HEK293 (cell line): ENCODE measurements at regions not wholly inside any gene's neighbourhood (a gene's known extent, or its start where the extent isn't known, plus 50 kb on each side); places are given as distances from the start of the nearest gene placed in this dataset.

Source experiments
- HOXA7 ChIP-seq: sonication (generic); formaldehyde crosslinking; IDR thresholded peaks from 2 replicates; pipeline ENCODE4 v1.8.1; 2022; ENCODE audit warnings: missing genetic modification reagents, borderline replicate concordance
- OVOL3 ChIP-seq: fragments of 450-650 bp; formaldehyde crosslinking; IDR thresholded peaks from 2 replicates; pipeline ENCODE4 v1.5.1; 2016; ENCODE audit warnings: missing biosample characterization, missing genetic modification characterization
- RBAK ChIP-seq: fragments of 450-650 bp; formaldehyde crosslinking; IDR thresholded peaks from 2 replicates; pipeline ENCODE4 v1.5.1; 2016; ENCODE audit warnings: missing biosample characterization, missing genetic modification characterization
- TCF7L2 ChIP-seq: IDR thresholded peaks from 2 replicates; pipeline ENCODE4 v1.6.1; 2011; ENCODE audit warnings: low read depth, mild to moderate bottlenecking, inconsistent platforms, low read length, moderate library complexity, borderline replicate concordance
- TRIM28 ChIP-seq: IDR thresholded peaks from 2 replicates; pipeline ENCODE4 v1.6.1; 2011; ENCODE audit warnings: low read length, control low read depth, borderline replicate concordance
- YY1 ChIP-seq: fragments of 450-650 bp; formaldehyde crosslinking; IDR thresholded peaks from 2 replicates; pipeline ENCODE4 v1.5.1; 2018; ENCODE audit warnings: missing biosample characterization, missing genetic modification characterization
- ZBTB17 ChIP-seq: fragments of 450-650 bp; formaldehyde crosslinking; IDR thresholded peaks from 2 replicates; pipeline ENCODE4 v1.5.1; 2016; ENCODE audit warnings: missing biosample characterization, missing genetic modification characterization
- ZFP41 ChIP-seq: fragments of 450-650 bp; formaldehyde crosslinking; IDR thresholded peaks from 2 replicates; pipeline ENCODE4 v1.5.1; 2016; ENCODE audit warnings: missing biosample characterization, missing genetic modification characterization, borderline replicate concordance
- ZNF248 ChIP-seq: fragments of 450-650 bp; formaldehyde crosslinking; IDR thresholded peaks from 2 replicates; pipeline ENCODE4 v1.5.1; 2017; ENCODE audit warnings: missing biosample characterization, missing genetic modification characterization
- ZNF292 ChIP-seq: fragments of 450-650 bp; formaldehyde crosslinking; IDR thresholded peaks from 2 replicates; pipeline ENCODE4 v1.5.1; 2016; ENCODE audit warnings: low read depth, missing biosample characterization, missing genetic modification characterization, borderline replicate concordance
- ZNF335 ChIP-seq: fragments of 450-650 bp; formaldehyde crosslinking; conservative IDR thresholded peaks from 2 replicates; pipeline ENCODE4 v1.5.1; 2016; ENCODE audit warnings: missing biosample characterization, missing genetic modification characterization
- TF ChIP-seq, protein P1 (sequence below): fragments of 450-650 bp; formaldehyde crosslinking; IDR thresholded peaks from 2 replicates; pipeline ENCODE4 v1.5.1; 2016; ENCODE audit warnings: missing biosample characterization, missing genetic modification characterization
- TF ChIP-seq, protein P2 (sequence below): fragments of 450-650 bp; formaldehyde crosslinking; optimal IDR thresholded peaks from 2 replicates; pipeline ENCODE3; 2016; ENCODE audit warnings: missing biosample characterization, mild to moderate bottlenecking, missing genetic modification characterization
- TF ChIP-seq, protein P3 (sequence below): fragments of 450-650 bp; formaldehyde crosslinking; IDR thresholded peaks from 2 replicates; pipeline ENCODE4 v1.5.1; 2016; ENCODE audit warnings: missing biosample characterization, missing genetic modification characterization, low read depth

DNA sequence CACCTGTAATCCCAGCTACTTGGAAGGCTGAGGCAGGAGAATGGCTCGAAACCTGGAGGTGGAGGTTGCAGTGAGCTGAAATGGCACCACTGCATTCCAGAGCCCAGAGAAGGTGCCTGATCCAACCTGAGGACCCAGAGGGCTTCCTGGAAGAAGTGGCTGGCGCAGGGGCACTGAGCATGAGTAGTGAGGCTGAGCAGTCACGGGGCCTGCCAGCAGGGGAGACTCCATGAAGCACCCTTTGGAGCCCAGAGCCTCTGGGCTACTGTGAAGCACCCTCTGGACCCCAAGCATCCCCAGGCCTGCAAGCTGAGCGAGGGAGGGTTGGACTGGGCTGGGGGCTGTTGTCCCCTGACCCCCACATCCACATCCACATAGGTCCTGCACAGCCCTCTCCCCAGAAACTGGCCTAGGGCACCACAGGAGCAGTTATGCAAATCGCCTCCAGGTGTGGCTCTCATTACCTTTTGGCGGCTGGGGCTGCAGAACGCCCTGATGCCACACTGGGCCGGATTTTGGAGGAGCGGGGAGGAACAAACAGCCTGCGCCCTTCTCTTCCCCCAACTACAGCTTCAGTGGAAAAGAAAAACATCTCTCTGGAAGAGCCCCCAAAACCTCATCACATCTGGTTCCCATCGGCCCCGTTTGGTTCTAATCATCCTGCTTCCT, 78.2 kb upstream of the TARDBP start:
- TF ChIP-seq ZFP41 (tag by site-specific recombination) (no peak), OVOL3 (tag by site-specific recombination) (no peak), ZNF292 (tag by site-specific recombination) (no peak), TRIM28 (no peak), RBAK (tag by site-specific recombination) (no peak), ZNF248 (tag by site-specific recombination) (no peak), HOXA7 (CRISPR knock-in tag) (no peak), ZBTB17 (tag by site-specific recombination) (no peak), TCF7L2 (no peak), YY1 (no peak), ZNF335 (no peak)
- TF ChIP-seq, protein P1, sequence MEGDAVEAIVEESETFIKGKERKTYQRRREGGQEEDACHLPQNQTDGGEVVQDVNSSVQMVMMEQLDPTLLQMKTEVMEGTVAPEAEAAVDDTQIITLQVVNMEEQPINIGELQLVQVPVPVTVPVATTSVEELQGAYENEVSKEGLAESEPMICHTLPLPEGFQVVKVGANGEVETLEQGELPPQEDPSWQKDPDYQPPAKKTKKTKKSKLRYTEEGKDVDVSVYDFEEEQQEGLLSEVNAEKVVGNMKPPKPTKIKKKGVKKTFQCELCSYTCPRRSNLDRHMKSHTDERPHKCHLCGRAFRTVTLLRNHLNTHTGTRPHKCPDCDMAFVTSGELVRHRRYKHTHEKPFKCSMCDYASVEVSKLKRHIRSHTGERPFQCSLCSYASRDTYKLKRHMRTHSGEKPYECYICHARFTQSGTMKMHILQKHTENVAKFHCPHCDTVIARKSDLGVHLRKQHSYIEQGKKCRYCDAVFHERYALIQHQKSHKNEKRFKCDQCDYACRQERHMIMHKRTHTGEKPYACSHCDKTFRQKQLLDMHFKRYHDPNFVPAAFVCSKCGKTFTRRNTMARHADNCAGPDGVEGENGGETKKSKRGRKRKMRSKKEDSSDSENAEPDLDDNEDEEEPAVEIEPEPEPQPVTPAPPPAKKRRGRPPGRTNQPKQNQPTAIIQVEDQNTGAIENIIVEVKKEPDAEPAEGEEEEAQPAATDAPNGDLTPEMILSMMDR: no peak
- TF ChIP-seq, protein P2, sequence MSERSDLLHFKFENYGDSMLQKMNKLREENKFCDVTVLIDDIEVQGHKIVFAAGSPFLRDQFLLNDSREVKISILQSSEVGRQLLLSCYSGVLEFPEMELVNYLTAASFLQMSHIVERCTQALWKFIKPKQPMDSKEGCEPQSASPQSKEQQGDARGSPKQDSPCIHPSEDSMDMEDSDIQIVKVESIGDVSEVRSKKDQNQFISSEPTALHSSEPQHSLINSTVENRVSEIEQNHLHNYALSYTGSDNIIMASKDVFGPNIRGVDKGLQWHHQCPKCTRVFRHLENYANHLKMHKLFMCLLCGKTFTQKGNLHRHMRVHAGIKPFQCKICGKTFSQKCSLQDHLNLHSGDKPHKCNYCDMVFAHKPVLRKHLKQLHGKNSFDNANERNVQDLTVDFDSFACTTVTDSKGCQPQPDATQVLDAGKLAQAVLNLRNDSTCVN (tag by site-specific recombination): no peak
- TF ChIP-seq, protein P3, sequence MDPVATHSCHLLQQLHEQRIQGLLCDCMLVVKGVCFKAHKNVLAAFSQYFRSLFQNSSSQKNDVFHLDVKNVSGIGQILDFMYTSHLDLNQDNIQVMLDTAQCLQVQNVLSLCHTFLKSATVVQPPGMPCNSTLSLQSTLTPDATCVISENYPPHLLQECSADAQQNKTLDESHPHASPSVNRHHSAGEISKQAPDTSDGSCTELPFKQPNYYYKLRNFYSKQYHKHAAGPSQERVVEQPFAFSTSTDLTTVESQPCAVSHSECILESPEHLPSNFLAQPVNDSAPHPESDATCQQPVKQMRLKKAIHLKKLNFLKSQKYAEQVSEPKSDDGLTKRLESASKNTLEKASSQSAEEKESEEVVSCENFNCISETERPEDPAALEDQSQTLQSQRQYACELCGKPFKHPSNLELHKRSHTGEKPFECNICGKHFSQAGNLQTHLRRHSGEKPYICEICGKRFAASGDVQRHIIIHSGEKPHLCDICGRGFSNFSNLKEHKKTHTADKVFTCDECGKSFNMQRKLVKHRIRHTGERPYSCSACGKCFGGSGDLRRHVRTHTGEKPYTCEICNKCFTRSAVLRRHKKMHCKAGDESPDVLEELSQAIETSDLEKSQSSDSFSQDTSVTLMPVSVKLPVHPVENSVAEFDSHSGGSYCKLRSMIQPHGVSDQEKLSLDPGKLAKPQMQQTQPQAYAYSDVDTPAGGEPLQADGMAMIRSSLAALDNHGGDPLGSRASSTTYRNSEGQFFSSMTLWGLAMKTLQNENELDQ (tag by site-specific recombination): no peak
